Activated T-helper 2 cell treated with anti-CD3 and anti-CD28 coated beads, Interferon-gamma antibody, Interleukin-2, Interleukin-4, amounts not matched to agents 10 μg/mL and 5 μg/mL and 100 μg/mL, durations not matched to agents 14 hours and 24 hours and 36 hours (primary cell): ENCODE measurements at regions not wholly inside any gene's neighbourhood (a gene's known extent, or its start where the extent isn't known, plus 50 kb on each side); places are given as distances from the start of the nearest gene placed in this dataset.

Experiments used
- DNase-seq: peaks from one replicate; pipeline ENCODE4 v3.0.0; 2021; ENCODE audit warnings: low spot score
- H3K27ac Mint-ChIP-seq: one replicate; pipeline ENCODE4 v1.8.0; 2021; ENCODE audit warnings: mixed read lengths
- H3K27me3 Mint-ChIP-seq: one replicate; pipeline ENCODE4 v1.8.0; 2021; ENCODE audit warnings: low read depth, mixed read lengths
- H3K36me3 Mint-ChIP-seq: one replicate; pipeline ENCODE4 v1.8.0; 2021; ENCODE audit warnings: low read depth, mixed read lengths
- H3K4me1 Mint-ChIP-seq: one replicate; pipeline ENCODE4 v1.8.0; 2021; ENCODE audit warnings: low read depth, mixed read lengths
- H3K4me3 Mint-ChIP-seq: one replicate; pipeline ENCODE4 v1.8.0; 2021; ENCODE audit warnings: low read depth, mild to moderate bottlenecking, moderate library complexity, mixed read lengths
- H3K9me3 Mint-ChIP-seq: one replicate; pipeline ENCODE4 v1.8.0; 2021; ENCODE audit warnings: mixed read lengths
- intact Hi-C: fragments of 100-400 bp; cut with micrococcal nuclease; formaldehyde crosslinking; loops from one replicate; pipeline ENCODE4 v1.15.1; 2023

DNA sequence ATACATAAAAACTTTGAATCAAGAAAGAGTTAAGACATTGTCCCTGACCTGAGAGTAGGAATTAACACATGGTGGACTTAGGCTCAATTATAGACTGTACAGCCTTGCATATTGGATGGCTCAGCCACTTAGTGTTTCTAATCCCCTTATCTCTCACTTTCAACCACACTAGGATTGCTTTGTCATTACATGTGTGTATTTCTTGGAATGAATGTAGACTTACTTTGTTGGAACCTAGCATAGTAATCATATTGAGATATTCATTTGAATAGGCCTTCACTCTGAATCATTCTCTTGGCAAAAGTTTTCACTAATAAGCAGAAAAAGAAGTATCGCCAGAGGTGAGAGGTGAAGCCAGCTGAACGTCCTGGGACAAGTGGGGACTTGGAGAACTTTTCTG lies 1973.9 kb upstream of the FLRT2 start:
- H3K36me3 Mint-ChIP-seq = no peaks in the 10 kb centered on the region
- no peaks in the 10 kb centered on the region for H3K4me1 Mint-ChIP-seq
- H3K4me3 Mint-ChIP-seq = no peak overlapping the region
- H3K27ac Mint-ChIP-seq = no peak overlapping the region
- DNase-seq = no peak
- intact Hi-C loops = no loop called here
- H3K9me3 Mint-ChIP-seq = peaks cover 43% of the 10 kb centered on the region
- no peaks in the 10 kb centered on the region for H3K27me3 Mint-ChIP-seq

DNA sequence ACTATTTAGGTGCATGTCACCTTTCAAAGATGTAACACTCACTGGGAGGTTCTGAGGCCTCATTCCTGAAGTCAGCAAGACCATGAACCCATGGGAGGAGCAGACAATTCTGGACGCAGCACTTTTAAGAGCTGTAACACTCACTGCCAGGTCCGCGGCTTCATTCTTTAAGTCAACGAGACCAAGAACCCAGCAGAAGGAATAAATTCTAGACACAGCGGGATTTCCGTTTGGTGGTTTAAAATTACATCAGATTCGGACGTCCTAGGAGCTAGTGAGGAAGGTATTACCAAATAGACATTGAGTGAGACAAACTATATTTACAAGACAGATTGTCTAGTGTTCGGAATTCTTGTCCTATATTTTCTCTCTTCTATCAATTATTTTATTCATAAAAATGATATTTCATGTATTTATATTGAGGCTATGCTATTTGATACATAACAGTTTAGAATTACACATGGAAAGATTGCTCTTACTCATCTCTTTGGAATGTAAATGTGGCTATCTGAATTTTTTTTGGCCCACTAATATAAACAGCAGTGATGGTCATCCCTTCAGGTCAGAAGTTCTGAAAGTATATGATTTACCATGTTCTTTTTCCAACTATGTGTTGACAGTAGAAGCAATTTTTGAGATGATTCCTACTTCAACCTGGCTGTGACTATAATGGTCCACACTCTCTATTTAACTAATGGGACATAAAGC lies 1973.0 kb upstream of the FLRT2 start:
- no peaks in the 10 kb centered on the region for H3K4me1 Mint-ChIP-seq
- intact Hi-C loops = no loop called here
- H3K27ac Mint-ChIP-seq = no peak overlapping the region
- H3K4me3 Mint-ChIP-seq = no peak overlapping the region
- no peaks in the 10 kb centered on the region for H3K27me3 Mint-ChIP-seq
- H3K9me3 Mint-ChIP-seq = peaks cover 43% of the 10 kb centered on the region
- no peaks in the 10 kb centered on the region for H3K36me3 Mint-ChIP-seq
- DNase-seq = no peak

DNA sequence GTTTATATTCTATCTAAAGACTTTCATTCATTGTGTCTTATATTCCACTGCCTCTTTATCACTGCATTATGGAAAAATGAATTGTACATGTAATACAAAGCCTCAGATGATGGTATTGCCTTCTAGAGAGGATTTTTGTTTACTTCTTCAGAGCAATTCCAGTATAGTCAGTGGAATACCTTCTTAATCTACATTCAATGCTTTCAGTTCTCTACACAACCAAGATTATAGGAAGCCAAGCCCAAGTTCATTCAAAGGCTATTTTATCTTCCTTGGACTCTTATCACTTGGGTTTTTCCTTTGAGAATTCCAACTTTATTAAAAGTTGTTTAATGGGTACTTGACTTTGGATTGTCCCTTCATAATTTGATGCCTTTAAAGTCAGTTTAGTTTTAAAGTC lies 1971.0 kb upstream of the FLRT2 start:
- Mint-ChIP-seq H3K27ac (no peak overlapping the region), H3K4me1 (no peaks in the 10 kb centered on the region), H3K4me3 (no peak overlapping the region), H3K9me3 (peaks cover 37% of the 10 kb centered on the region), H3K36me3 (no peaks in the 10 kb centered on the region), H3K27me3 (no peaks in the 10 kb centered on the region)
- DNase-seq = no peak
- intact Hi-C loops = no loop called here

DNA sequence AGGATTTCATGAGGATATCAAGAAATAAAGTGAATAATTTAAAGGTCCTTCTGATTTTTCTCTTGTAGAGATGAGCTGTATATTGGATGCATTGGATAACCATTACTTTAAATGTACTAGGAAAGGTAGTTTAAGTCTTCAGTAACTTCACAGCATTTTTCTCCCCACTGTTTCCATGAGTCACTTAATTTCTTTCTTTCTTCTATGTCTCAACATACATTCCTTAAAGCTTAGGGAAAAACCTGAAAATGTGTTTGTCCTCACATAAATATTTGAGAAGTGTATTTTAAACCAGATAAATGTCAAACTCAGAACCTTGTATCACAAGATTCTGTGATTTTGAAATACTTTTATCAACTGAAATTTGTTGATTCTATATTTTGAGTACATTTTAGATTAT lies 1970.2 kb upstream of the FLRT2 start:
- DNase-seq = no peak
- Mint-ChIP-seq H3K27ac (no peak overlapping the region), H3K27me3 (no peaks in the 10 kb centered on the region), H3K36me3 (no peaks in the 10 kb centered on the region), H3K9me3 (peaks cover 37% of the 10 kb centered on the region), H3K4me1 (no peaks in the 10 kb centered on the region), H3K4me3 (no peak overlapping the region)
- intact Hi-C loops = no loop called here

DNA sequence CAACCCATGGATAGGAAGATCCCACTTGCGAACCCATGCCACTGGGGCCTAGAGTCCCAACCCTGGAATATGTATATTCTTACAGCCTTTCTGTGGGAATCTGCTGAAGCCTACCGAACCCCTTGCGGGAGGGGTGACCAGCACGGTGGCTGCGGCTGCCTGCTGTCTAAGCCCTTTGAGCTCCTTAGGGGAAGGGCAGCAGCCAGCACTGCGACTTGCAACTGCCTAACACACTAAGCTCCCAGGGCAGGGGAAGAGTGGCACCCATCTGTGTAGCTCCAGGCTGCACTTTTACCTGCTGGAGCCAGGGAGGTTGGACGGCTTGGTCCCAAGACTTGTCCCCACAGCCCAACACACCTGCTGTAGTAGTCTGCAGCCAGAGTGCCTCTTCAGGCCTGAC lies 1968.7 kb upstream of the FLRT2 start:
- no peaks in the 10 kb centered on the region for H3K27me3 Mint-ChIP-seq
- H3K4me1 Mint-ChIP-seq = no peaks in the 10 kb centered on the region
- no peaks in the 10 kb centered on the region for H3K36me3 Mint-ChIP-seq
- peaks cover 43% of the 10 kb centered on the region for H3K9me3 Mint-ChIP-seq
- intact Hi-C loops = no loop called here
- H3K4me3 Mint-ChIP-seq = no peak overlapping the region
- H3K27ac Mint-ChIP-seq = no peak overlapping the region
- DNase-seq = no peak

DNA sequence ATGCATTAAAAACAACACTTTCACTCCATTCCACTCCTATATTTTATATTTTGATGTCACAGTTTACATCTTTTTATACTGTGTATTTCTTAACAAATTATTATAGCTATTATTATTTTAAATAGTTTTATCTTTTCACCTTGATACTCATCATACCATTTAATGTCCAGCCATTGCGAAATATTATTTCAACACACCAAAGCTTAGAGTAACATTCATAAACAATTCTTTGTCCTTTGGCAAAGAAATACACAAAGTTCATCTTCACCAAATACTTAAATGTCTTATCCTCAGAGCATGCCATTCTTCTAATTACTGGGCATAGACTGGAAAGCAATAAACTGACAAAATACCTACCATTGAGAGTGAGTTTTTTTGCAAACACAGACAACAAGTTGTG lies 1963.4 kb upstream of the FLRT2 start:
- DNase-seq = no peak
- H3K9me3 Mint-ChIP-seq = peaks cover 25% of the 10 kb centered on the region
- H3K27ac Mint-ChIP-seq = no peak overlapping the region
- intact Hi-C loops = no loop called here
- no peaks in the 10 kb centered on the region for H3K36me3 Mint-ChIP-seq
- H3K4me3 Mint-ChIP-seq = no peak overlapping the region
- no peaks in the 10 kb centered on the region for H3K4me1 Mint-ChIP-seq
- no peaks in the 10 kb centered on the region for H3K27me3 Mint-ChIP-seq

DNA sequence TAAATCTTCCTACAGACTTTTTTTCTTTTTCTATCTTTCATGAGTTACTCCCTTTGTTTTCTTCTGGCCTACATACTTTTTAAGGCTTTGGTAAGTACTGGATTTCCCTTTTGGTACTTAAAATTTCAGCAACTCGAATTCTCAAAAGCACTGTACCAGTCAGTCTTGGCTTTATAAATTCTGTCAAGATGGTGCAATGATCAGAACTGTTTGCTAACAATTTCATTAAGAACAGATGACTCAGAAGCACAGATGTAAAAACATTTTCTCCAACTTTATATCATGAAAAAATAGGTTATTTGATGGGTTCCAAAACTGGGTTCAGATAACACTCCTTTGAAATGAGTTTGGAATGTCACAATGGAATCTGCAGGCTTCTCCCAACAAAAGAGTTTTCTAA lies 1961.8 kb upstream of the FLRT2 start:
- H3K27me3 Mint-ChIP-seq = no peaks in the 10 kb centered on the region
- H3K9me3 Mint-ChIP-seq = peaks cover 27% of the 10 kb centered on the region
- intact Hi-C loops = no loop called here
- H3K36me3 Mint-ChIP-seq = no peaks in the 10 kb centered on the region
- no peak for DNase-seq
- no peaks in the 10 kb centered on the region for H3K4me1 Mint-ChIP-seq
- H3K27ac Mint-ChIP-seq = no peak overlapping the region
- no peak overlapping the region for H3K4me3 Mint-ChIP-seq

DNA sequence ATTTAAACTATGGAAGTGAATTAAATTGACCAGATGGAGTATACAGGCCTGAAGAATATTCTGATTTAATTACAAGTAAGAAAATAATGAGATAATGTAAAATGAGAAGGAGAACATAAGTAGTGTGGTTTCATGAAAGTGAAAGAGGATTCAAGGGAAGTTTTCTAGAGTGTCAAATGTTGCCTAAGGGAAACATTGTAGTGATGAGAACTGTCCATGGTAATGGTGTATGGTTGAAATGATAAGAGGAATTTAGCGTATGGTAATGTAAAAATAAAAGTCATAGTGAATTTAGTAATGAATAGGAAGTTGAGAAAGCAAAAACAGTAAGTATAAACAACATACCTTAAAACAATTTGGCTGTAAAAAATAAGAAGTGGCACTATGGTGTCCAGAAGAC lies 1954.6 kb upstream of the FLRT2 start:
- no peak overlapping the region for H3K27ac Mint-ChIP-seq
- intact Hi-C loops = no loop called here

DNA sequence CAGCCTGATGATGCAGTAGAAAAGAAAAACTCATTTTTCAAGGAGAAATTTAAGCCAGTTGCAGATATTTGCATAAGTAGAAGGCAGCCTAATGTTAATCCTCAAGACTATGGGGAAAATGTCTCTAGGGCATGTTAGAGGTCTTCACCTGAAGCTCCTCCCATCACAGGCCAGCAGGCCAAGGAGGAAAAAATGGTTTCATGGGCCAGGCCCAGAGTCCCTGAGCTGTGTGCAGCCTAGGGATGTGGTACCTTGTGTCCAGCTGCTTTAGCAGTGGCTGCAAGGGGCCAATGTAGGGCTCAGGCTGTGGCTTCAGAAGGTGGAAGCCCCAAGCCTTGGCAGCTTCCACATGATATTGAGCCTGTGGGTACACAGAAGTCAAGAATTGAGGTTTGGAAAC lies 1946.7 kb upstream of the FLRT2 start:
- H3K9me3 Mint-ChIP-seq = peaks cover 26% of the 10 kb centered on the region
- no peak overlapping the region for H3K27ac Mint-ChIP-seq
- H3K36me3 Mint-ChIP-seq = no peaks in the 10 kb centered on the region
- H3K27me3 Mint-ChIP-seq = no peaks in the 10 kb centered on the region
- intact Hi-C loops = no loop called here
- DNase-seq = no peak
- no peak overlapping the region for H3K4me3 Mint-ChIP-seq
- no peaks in the 10 kb centered on the region for H3K4me1 Mint-ChIP-seq

More for the DNA sequence above, 1954.6 kb upstream of the FLRT2 start:
- Mint-ChIP-seq H3K36me3 (no peaks in the 10 kb centered on the region), H3K27me3 (no peaks in the 10 kb centered on the region), H3K4me1 (no peaks in the 10 kb centered on the region), H3K9me3 (peaks cover 57% of the 10 kb centered on the region), H3K4me3 (no peak overlapping the region)
- DNase-seq = no peak

DNA sequence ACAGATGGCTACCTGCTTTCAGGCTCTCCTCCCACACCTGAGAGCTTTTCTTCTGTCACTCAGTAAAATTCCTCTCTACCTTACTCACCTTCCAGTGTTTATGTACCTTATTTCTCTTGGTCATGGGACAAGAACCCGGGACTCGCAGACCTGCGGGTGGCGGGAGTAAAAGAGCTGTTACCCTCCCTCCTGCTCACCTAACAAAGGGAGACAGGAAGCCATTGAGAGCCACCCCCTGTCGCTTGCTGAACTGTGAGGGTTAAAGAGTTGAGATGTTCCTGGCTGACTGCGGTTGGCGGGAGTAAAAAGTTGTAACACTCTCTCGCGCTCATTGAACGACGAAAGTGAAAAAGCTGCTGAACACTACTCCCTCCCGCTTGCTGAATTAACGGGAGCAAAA lies 1935.1 kb upstream of the FLRT2 start:
- peaks cover 48% of the 10 kb centered on the region for H3K9me3 Mint-ChIP-seq
- H3K4me3 Mint-ChIP-seq = no peak overlapping the region
- no peaks in the 10 kb centered on the region for H3K36me3 Mint-ChIP-seq
- H3K27me3 Mint-ChIP-seq = no peaks in the 10 kb centered on the region
- no peak for DNase-seq
- no peaks in the 10 kb centered on the region for H3K4me1 Mint-ChIP-seq
- no peak overlapping the region for H3K27ac Mint-ChIP-seq
- intact Hi-C loops = no loop called here

DNA sequence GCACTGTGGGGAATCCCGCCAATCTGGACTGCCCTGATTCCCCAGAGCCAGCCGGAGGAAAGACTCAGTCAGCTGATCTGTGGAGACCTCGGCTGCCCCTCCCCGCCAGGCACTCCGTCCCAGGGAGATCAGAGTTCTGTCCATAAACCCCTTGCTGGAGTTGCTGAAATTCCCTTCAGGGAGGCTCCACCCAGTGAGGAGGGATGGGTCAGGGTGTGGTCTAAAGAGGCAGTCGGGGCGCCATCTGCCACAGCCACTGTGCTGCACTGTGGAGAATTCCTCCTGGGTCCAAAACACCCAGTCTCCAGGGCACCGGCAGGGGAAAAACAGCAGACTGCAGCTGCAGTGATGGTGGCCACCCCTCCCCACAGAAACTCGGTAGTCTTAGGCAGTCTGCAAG lies 1922.3 kb upstream of the FLRT2 start:
- no peak for DNase-seq
- intact Hi-C loops = no loop called here
- Mint-ChIP-seq H3K4me3 (no peak overlapping the region), H3K4me1 (no peaks in the 10 kb centered on the region), H3K36me3 (no peaks in the 10 kb centered on the region), H3K27ac (no peak overlapping the region), H3K27me3 (no peaks in the 10 kb centered on the region), H3K9me3 (peaks cover 59% of the 10 kb centered on the region)

DNA sequence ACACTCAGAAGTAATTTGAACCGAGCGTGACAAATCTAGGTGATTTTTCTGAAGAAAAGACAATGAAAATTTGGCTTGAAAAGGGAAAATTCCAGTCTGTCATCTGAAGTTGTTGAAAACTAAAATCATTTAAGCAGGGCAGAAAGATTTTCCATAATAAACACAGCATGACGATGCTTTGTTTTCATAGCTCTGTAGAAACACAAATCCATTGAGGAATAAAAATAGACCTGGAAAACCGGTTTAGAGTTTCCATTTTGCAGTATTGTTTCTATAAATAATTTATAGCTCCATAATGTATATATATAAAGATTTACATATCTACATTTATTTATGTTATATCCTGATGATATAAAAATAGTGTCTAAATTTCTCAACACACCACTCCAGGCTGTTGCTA lies 1918.5 kb upstream of the FLRT2 start:
- intact Hi-C loops = no loop called here
- Mint-ChIP-seq H3K4me3 (no peak overlapping the region), H3K9me3 (peaks cover 29% of the 10 kb centered on the region), H3K36me3 (no peaks in the 10 kb centered on the region), H3K4me1 (no peaks in the 10 kb centered on the region), H3K27me3 (no peaks in the 10 kb centered on the region), H3K27ac (no peak overlapping the region)
- no peak for DNase-seq

DNA sequence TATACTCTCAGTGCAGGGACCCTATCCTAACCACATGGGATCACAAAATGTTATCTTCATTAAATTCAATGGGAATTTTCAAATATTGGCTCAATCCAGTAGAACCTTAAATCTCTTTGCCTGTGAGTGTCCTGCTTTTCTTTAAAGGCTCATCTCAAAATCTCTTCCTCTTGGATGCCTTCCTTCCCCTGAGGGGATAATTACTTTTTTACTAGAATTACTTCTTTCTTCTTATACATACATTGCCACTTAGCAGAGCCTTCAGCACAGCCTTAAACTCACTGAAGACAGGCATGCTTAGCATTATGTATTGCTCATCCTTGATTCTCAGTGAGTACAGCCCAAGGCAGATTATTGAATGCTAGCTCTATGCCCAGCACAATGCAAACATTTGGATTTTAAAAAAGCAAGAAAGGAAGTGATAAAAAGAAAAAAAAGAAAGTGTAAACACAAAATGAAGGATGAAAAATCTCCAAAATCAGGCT lies 1918.0 kb upstream of the FLRT2 start:
- no peak for DNase-seq
- Mint-ChIP-seq H3K27me3 (no peaks in the 10 kb centered on the region), H3K36me3 (no peaks in the 10 kb centered on the region), H3K27ac (no peak overlapping the region), H3K4me1 (no peaks in the 10 kb centered on the region), H3K9me3 (peaks cover 25% of the 10 kb centered on the region), H3K4me3 (no peak overlapping the region)
- intact Hi-C loops = no loop called here

DNA sequence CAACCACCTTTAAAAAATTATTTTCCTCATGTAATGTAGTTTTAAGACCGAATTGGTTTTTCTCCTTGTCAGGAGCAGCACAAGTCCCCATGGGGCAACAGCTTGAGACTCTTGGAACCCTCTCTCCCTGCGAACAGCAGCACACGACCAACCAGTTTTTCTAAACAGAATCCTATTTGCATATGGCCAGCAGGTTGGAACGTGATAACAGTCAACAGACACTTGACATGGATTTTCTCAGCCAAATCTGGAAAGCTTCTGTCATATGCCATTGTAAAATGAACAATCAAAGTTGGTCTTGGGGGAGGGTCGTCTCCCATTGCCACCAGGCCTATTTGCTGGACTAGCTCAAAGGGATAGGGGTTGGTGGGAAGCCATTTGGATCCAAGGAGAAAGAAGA lies 1915.0 kb upstream of the FLRT2 start:
- Mint-ChIP-seq H3K27me3 (no peaks in the 10 kb centered on the region), H3K36me3 (no peaks in the 10 kb centered on the region), H3K9me3 (peaks cover 33% of the 10 kb centered on the region), H3K4me3 (no peak overlapping the region), H3K27ac (no peak overlapping the region), H3K4me1 (no peaks in the 10 kb centered on the region)
- no peak for DNase-seq
- intact Hi-C loops = no loop called here
